SW480 (cell line): ENCODE measurements at regions not wholly inside any gene's neighbourhood (a gene's known extent, or its start where the extent isn't known, plus 50 kb on each side); places are given as distances from the start of the nearest gene placed in this dataset.
A peak's percentile ranks its signal among the peaks of the same experiment; 100 is the strongest.
"Not testable (repeated sequence)": the region's sequence is repeated elsewhere in the genome, so short reads cannot be mapped to it uniquely, and the experiment has no call there.

Experiments
- DNase-seq: peaks from one replicate; pipeline ENCODE4 v3.0.0-alpha.2; 2016; ENCODE audit warnings: low spot score

DNA sequence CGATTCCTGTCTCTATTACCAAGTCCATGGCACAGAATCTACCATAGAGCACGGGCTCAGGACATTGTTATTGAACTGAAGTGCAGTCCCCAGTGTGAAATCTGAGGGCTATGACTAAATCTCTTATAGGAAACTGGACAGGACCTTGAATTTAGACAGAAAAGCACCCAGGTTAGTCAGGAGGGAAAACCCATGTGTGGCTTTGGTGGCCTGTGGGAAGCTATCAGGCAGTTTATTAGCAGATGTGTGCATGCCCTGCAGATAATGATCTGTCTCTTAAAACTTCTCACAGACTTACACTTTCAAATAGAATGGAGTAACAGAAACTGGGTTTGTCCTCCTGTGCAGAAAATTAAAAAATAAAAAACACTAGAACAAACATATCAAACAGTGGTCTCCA is 610.0 kb upstream of the RAB6C start:
- no peak for DNase-seq

DNA sequence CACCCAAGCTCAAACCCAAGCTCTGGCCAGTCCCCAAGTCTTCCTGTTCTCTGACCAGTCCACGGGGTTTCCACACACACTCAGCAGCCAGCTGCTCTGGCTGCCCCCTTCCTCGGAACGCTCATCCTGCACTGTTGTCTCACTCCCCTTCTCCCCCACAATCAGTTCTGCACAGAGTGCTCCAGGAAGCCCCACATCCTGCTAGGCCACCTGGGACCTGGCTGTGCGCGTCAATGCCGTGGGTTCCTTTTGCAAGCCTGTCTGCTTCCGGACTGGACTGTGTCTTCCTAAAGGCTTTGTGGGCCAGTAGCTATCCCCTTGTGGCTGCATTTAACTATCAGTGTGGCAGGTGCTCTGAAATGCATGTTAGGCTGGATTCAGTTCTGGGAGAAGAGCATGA is 605.0 kb upstream of the RAB6C start:
- DNase-seq = no peak

DNA sequence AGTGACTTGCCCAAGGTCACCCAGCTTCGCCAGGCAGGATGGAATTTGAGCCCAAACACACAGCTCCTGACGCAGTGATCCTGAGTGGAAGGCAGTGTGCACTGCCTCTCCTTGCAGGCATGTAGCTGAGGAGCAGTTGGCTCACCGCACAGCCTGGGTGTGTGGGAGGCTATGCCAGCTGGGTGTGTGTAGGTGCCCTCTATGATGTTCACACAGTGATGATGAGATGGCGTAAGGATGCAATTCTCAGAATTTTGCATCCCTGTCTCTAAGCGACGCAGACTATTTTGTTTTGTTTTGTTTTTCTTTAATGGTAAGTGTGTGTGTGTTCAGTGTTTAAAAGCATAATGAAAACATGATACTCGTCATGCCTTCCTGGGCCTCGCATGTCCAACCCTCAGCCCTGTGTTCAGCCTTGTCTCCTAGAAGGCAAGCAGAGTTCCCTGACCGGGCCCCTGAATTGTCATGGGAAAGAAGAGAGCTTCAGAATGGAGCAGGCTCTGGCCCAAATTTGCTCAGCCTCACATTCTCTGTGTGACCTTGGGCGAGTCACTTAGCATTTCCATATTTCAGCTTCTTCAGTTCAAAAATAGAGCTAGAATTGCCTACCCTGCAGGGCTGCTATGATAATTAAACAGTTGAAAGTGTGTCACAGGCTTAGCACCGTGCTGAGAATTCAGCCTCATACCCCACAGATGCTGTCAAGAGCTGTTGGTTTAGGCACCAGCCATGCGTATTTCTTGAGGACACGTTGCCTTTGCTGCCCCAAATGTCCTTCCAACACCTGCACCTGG is 603.6 kb upstream of the RAB6C start:
- DNase-seq = no peak

DNA sequence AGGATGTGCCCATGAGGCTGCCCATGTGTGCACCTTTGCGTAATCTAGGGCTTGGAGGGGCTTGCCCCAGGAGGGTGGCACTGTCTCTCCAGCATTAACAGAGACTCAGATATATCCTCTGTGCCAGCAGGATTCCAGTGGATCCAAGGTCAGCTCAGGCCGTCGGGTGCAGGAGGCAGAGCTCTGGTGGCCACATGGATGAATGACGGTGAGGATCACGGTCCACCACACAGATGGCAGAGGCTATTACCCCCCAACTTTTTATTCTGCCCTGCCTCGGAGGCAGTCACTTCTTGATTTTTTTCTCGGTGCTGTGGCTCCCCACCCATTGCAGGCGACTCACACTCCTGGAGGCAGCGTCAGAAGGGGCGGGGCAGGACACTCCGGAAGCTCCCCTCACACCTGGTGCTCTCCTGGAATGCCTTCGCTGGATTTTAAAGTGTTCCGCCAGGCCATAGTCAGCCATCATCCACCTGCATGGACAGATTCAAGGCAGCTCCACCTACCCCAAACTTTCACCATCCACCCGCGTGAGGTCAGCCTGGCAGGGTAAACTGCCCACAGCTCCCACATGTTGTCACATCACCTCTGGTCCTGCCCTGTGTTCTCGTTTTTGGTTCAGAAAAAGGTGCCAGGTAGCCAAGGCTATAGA is 602.9 kb upstream of the RAB6C start:
- DNase-seq = peak; percentile 27

DNA sequence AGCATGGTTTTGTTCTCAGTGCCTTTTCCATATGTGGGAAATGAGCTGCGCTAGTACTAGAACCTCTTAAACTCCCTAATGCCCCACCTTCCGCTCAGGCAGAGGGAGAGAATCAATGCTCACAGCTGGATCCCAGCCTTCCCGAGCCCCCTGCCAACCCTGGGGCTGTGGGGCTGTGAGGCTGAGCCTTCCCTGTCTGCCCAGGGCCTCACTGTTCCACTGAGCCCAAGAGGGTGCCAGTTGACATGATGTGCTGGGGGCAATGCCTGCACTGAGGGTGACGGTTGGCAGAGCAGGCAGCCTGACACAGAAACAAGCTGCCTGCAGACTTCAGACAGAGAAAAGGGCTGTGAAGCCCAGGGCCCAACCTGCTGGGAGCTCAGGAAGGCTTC is 602.4 kb upstream of the RAB6C start:
- no peak for DNase-seq

DNA sequence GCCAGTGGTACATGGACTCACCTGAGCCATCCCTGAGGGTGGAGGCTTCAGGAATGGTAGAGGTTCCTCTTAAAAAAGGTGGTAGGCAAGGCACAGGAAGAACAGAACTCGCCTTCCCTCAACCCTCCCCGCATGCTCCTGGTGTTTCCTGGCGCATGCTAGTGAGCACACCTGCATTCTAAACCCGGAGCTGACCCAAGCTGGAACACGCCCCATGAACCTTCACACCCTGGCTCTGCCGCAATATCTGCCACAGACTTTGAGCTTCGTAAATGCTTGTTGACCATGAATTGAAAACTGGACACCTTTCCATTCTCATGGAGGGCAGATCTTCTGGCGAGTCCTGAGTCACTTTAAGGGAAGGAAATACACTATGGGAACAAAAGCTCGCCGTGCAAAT is 601.3 kb upstream of the RAB6C start:
- DNase-seq = no peak

DNA sequence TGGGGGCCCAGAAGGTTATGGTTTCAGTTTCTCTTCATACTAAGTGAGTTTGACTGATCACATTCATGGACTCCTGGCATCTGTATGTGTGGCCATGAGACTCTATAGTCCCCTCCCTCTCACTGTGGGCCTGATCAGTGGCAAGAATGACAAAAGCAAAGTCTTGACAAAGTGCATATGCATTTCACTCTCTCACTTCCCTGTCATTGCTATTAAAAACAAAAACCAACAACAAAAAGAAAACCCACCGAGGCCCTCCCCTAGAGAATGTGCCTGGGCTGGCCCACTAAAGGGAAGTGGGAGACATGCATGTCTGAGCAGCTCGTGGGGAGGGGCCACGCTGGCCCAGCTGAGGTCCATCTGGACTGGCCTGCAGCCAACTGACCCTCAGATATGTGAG is 600.1 kb upstream of the RAB6C start:
- DNase-seq = no peak

DNA sequence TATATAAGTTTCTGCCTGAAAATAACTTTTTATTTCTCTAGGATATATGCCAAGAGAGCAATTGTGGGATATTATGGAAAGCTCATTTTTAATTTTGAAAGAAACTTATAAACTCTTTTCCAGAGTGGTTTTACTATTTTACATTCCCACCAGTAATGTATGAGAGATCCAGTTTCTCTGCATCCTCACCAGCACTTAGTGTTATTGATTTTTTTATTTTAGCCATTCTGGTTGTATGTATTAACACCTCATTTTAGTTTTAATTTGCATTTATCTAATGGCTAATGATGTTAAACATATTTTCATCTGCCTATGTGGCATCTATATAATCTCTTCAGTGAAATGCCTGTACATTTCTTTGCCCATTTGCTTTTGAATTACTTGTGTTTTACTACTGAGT is 597.7 kb upstream of the RAB6C start:
- no peak for DNase-seq

DNA sequence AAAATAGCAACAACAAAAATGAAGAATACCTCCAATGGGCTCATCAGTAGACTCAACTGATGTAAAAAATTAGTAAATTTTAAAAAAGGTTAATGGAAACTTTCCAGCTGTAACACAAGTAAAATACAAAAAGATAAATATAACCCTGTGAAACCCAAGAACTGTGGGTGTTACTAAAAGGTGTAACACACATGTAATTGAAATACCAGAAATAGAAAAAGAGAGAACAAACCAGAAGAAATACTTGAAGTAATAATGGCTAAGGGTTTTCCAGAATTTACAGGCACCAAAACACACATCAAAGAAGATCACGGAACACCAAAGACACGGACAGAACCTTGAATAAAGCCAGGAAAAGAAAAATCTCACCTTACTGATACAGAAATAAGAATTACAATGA is 590.6 kb upstream of the RAB6C start:
- DNase-seq = no peak

DNA sequence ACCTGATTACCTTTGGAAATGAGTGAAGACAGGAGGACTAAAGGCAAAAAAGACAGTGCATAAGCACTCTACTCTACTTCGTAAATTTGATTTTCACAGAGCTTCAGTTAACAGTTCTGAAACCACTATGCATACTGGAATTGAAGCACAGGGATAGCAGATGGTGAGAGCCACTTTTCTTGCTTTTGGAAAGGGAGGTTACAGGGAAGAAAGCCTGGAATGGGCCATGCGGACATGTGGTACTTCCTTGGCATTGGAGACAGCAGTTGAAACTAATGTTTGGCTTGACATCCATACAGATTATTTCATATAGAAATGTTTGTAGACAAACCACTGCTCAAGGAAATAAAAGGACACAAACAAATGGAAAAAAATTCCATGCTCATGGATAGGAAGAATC is 585.6 kb upstream of the RAB6C start:
- no peak for DNase-seq

DNA sequence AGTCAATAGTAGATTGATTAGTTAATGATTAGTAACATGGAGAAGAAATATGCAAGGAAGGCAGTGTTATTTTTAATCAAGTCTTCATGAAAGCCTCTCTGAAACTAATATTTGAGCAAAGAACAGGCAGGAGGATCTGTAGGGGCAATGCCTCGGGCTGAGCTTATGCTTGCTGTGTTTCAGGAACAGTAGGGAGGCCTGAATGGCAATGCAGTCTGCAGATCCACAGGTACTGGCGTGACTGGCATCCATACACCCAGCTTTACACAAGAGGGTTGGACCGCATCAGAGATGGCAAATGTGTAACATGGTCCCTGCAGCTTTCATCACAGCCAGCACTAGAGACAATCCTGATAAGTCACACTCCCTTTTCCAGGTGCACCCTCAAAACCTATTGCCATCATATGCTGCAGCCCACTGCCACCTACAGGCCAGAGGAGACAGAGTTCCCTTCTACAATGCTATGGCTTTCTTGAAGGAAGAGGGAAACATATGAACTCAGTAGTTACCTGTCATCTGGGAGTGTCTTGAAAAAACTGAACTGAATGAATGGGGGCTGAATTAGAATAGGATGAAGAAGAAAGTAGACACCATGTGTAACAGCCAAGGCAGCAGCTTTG is 582.4 kb upstream of the RAB6C start:
- DNase-seq = peak; percentile 69

DNA sequence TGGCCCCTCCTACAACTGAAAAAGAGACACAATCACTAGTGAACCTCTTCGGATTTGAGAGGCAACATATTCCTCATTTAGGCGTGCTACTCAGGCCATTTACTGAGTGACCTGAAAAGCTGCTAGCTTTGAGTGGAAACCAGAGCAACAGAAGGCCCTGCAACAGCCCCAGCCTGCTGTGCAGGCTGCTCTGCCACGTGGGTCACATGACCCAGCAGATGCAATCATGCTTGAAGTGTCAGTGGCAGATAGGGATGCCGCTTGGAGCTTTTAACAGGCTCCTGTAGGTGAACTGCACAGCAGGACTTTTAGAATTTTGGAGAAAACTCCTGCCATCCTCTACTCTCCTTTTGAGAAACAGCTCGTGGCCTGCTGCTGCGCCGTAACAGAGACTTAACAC is 578.6 kb upstream of the RAB6C start:
- DNase-seq = no peak

DNA sequence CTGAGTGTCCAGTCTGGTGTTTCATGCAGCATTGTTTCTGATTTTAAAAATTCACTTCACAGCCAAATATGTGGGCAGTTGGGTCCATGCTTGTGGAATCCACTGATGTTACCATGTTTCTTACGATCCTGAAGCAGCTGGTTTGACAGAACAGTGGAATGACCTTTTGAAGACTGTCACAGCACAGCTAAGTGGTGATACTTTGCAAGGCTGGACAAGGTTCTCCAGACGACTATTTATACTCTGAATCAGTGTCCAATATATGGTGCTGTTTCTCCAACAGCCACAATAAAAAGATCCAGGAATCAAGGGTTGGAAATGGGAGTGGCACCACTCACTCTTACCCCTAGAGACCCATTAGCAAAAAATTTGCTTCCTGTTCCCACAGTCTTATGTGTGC is 577.4 kb upstream of the RAB6C start:
- peak; percentile 3 for DNase-seq

DNA sequence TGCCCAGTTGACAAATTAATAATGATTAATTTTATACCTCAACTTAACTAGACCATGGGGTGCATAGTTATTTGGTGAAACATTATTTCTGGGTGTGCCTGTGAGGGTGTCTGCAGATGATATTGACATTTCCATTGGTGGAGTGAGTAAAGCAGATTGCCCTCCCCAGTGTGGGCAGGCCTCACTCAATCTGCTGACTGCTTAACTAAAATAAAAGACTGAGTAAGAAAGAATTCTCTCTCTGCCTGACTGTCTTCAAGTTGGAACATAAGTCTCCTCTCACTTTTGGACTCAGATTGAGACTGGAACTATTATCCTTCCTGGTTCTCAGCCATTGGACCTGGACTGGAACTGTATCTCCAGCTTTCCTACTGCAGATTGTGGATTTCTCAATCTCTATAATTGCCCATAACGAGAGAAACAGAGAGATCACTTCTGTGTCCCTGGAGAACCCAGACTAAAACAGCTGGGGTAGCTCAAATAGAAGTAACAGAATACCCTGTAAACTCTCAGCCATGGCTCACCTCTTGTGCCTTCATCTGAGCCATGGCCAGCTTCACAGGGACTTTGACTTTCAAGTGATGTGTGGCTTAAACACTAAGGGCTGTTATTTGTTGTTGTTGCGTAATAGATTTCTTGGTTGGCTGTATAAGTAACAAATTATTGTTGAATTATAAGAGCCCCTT is 575.3 kb upstream of the RAB6C start:
- DNase-seq = no peak

DNA sequence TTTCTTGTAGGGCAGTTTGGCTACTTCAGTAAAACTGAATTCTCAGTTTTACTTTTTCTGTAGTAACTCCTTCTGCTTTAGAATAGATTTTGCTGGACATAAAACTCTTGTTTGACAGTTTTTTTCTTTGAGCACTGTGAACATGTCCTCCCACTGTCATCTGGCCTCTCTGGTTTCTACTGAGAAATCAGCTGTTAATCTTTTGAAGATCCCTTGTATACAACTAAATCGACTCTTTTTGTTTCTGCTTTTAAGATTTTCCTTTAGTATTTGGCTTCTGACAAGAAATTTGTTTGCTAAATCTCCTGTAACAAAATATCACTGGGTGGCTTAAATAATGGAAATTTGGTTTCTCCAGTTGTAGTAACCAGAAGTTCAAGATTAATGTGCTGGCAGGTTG is 570.9 kb upstream of the RAB6C start:
- no peak for DNase-seq

DNA sequence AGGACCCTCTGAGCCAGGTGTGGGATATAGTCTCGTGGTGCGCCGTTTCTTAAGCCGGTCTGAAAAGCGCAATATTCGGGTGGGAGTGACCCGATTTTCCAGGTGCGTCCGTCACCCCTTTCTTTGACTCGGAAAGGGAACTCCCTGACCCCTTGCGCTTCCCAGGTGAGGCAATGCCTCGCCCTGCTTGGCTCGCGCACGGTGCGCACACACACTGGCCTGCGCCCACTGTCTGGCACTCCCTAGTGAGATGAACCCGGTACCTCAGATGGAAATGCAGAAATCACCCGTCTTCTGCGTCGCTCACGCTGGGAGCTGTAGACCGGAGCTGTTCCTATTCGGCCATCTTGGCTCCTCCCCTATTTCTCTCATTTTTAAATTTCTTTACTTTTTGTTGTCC is 562.4 kb upstream of the RAB6C start:
- not testable (repeated sequence) for DNase-seq

DNA sequence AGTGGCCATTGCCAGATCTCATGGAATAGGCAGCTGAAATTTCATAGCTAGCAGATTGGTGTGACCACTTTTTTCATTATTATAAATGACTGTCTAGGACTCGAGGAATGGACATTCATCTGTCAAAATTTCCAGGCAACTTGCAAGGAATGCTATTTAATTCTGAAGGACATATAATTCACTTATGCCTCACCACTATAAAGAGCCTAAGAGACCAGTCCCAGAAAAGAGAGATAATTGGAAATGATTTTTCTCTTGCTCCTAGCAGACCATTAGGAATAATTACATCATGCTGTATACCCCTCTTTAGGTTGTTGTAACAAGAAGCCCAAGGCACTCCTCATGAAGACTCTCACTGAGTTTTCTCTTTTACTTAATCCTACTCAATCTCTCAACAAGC is 557.4 kb upstream of the RAB6C start:
- DNase-seq = no peak

DNA sequence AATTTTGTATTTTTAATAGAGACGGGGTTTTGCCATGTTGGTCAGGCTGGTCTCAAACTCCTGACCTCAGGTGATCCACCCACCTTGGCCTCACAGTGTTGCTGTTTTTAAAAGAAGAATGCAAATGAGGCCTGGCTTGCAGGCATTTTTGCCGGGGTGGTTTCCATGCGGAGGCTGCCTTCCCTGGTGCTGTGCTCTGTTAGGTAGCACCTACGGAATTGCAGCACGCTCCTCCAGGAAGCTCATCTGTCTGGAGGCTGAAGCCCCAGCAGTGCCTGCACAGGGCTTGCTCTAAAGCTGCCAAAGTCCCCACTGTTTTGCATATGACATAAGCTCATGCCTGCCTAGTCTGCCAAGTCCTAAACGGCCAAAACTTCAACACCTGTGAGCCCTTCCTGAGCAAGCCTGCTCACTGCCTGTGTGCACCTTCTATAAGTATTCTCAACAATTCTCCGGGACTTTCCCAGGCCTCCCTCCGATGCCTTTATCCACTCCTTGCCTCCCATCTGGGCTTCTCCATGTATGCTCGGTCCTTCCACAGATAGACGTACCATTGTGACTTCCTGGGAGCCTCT is 551.3 kb upstream of the RAB6C start:
- DNase-seq = no peak

DNA sequence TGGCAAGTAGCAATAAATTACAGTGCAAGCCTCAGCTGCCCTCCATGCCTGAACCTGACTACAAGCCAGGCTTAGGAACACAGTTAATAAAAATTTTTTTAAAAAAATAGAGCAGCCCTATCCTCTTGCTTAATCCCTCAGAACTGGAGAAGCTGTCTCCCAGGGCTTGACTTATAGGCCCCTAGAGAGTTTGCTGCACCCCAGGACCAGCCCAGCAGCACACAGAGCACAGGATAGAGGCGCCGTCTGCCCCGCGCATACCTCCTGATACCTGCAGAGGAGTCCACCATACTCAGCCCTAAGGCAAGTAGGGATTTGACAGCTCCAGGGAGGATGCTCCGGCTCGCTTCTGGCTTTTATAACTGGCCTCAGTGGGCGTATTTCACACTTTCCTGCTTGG is 548.6 kb upstream of the RAB6C start:
- DNase-seq = no peak

DNA sequence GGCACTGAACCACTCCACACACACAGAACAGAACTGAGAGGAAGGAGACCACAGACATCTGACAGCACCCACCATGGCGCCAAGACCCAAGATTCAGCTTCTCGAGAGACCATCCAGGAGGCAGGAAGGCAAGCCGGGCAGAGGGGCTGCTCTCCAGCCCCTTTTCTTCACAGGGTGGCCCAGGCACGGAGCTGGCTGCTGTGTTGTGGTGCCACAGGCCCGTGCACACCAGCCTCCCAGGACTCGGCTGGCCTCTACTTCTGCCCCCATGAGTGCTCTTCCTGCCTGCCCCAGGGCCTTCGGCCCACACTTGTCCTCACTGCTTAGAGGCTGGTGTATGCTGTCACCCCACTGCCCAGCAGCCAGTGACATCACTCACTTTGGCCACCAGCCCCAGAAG is 547.6 kb upstream of the RAB6C start:
- no peak for DNase-seq

DNA sequence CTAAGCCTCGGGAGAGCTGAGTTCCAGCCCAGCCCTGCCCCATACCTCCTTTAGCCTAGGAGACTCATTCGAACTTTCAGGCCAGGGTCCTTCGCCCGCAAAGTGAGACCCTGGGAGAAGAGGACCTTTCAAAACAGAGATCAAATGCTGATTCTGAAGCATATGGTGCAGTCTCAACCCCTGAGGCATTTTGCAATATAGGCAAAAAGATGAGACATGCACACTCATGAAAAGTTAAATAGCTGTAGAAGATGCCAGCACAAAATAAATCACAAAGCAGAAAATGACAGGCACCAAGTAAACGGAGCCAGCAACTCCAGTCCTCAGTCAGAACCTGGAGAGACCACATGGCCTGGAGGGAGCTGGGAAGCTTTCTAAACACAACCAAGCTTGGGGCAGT is 542.7 kb upstream of the RAB6C start:
- DNase-seq = no peak

DNA sequence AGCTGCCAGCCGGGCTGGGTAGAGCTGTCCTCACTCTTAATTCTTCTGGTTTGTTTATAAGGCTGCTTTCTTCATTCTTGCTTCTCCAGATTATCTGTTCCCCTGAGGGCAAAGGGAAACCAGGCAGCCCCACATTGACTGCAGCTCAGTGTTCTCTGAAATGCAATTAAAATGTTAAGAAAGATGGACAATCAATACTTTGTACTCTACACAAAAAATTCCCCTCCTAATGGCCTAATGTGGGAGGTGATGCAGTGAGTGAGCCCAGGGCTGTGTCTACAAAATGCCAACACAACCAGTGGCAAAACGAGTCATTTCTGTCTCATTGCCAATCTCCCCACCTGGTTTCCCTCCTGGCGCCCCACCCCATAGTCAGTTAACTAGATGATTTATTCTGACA is 541.7 kb upstream of the RAB6C start:
- no peak for DNase-seq
